ENCODE measurements at regions not wholly inside any gene's neighbourhood (a gene's known extent, or its start where the extent isn't known, plus 50 kb on each side); places are given as distances from the start of the nearest gene placed in this dataset.
"Not testable (repeated sequence)": the region's sequence is repeated elsewhere in the genome, so short reads cannot be mapped to it uniquely, and the experiment has no call there.

DNA sequence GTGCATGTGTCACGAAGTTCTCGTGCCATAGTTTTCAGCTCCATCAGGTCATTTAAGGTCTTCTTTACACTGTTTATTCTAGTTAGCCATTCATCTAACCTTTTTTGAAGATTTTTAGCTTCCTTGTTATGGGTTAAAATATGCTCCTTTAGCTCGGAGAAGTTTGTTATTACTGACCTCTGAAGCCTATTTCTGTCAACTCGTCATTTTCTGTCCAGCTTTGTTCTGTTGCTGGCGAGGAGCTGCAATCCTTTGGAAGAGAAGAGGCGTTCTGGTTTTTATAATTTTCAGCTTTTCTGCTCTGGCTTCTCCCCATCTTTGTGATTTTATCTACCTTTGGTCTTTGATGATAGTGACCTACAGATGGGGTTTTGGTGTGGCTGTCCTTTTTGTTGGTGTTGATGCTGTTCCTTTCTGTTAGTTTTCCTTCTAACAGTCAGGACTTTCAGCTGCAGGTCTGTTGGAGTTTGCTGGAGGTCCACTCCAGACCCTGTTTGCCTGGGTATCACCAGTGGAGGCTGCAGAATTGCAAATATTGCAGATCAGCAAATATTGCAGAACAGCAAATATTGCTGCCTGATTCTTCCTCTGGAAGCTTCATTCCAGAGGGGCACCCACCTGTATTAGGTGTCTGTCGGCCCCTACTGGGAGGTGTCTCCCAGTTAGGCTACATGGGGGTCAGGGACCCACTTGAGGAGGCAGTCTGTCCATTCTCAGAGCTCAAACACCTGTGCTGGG, 157.7 kb upstream of the ITGA6 start:
- CTCF ChIA-PET; ATAC-seq; in situ Hi-C loops (cut with HindIII; ENCODE audit: low pct_unique_long_range_greater_than_20kb, low sequenced_read_pairs); BruUV-seq (replicated peaks); H3K4me3 ChIP-seq (ENCODE audit: low read depth in 2 of 2, low read length in 2 of 2); H3K4me1 ChIP-seq (ENCODE audit: control insufficient read depth, insufficient read depth, low read length); H3K36me3 ChIP-seq (ENCODE audit: control insufficient read depth, insufficient read depth, low read length); DNase-seq (ENCODE audit: low read depth, low spot score); POLR2A ChIA-PET; H3K27ac ChIP-seq (ENCODE audit: low read length); H3K9me3 ChIP-seq (ENCODE audit: control insufficient read depth, insufficient read depth, low read depth, low read length); H3K27me3 ChIP-seq (ENCODE audit: control insufficient read depth, insufficient read depth, low read length); intact Hi-C loops (cut with micrococcal nuclease; ENCODE audit: unreplicated experiment): not testable (repeated sequence)

GRCh38 chr2:172270278-172271079, 156.9 kb upstream of the ITGA6 start:
- POLR2A ChIA-PET: no interaction called here
- Histone ChIP-seq H3K36me3 (ENCODE audit: control insufficient read depth, insufficient read depth, low read length) (no peaks in the 10 kb centered on the region), H3K4me3 (ENCODE audit: low read depth in 2 of 2, low read length in 2 of 2) (no peak overlapping the region), H3K9me3 (ENCODE audit: control insufficient read depth, insufficient read depth, low read depth, low read length) (no peaks in the 10 kb centered on the region), H3K4me1 (ENCODE audit: control insufficient read depth, insufficient read depth, low read length) (no peaks in the 10 kb centered on the region), H3K27ac (ENCODE audit: low read length) (no peak overlapping the region), H3K27me3 (ENCODE audit: control insufficient read depth, insufficient read depth, low read length) (no peaks in the 10 kb centered on the region; the same call in 1 of the 2 replicates)
- no peak for TF ChIP-seq SIN3A (IDR thresholded peaks at IDR 0.05; ENCODE audit: borderline replicate concordance, insufficient read depth, low read depth, low read length)
- CTCF ChIA-PET: no interaction called here
- ATAC-seq (no peak), DNase-seq (ENCODE audit: low read depth, low spot score) (no peak)
- intact Hi-C loops (cut with micrococcal nuclease; ENCODE audit: unreplicated experiment) (no loop called here), in situ Hi-C loops (cut with HindIII; ENCODE audit: low pct_unique_long_range_greater_than_20kb, low sequenced_read_pairs) (no loop called here)
- BruUV-seq (replicated peaks): no TSS peak

- no TSS peak for BruUV-seq (replicated peaks)
- H3K4me3 ChIP-seq (ENCODE audit: low read depth in 2 of 2, low read length in 2 of 2): no peak overlapping the region
- no peak for DNase-seq (ENCODE audit: low read depth, low spot score)
- no peaks in the 10 kb centered on the region for H3K36me3 ChIP-seq (ENCODE audit: control insufficient read depth, insufficient read depth, low read length)
- no peaks in the 10 kb centered on the region; the same call in 1 of the 2 replicates for H3K27me3 ChIP-seq (ENCODE audit: control insufficient read depth, insufficient read depth, low read length)
- ATAC-seq: no peak
- H3K9me3 ChIP-seq (ENCODE audit: control insufficient read depth, insufficient read depth, low read depth, low read length): no peaks in the 10 kb centered on the region; the same call in 1 of the 2 replicates
- TF ChIP-seq REST (IDR thresholded peaks at IDR 0.05; ENCODE audit: insufficient read depth in 1 of 2, low read depth in 2 of 2, low read length in 1 of 2) (no peak), SIN3A (IDR thresholded peaks at IDR 0.05; ENCODE audit: borderline replicate concordance, insufficient read depth, low read depth, low read length) (no peak), TCF7L2 (IDR thresholded peaks at IDR 0.05; ENCODE audit: low read depth, low read length) (no peak), CTCF (IDR thresholded peaks at IDR 0.05) (no peak), POLR2AphosphoS5 (IDR thresholded peaks at IDR 0.05; ENCODE audit: low read depth, low read length) (no peak)
- ChIA-PET POLR2A (no interaction called here), CTCF (no interaction called here)
- H3K4me1 ChIP-seq (ENCODE audit: control insufficient read depth, insufficient read depth, low read length): no peaks in the 10 kb centered on the region
- H3K27ac ChIP-seq (ENCODE audit: low read length): no peak overlapping the region
- intact Hi-C loops (cut with micrococcal nuclease; ENCODE audit: unreplicated experiment): no loop called here
- in situ Hi-C loops (cut with HindIII; ENCODE audit: low pct_unique_long_range_greater_than_20kb, low sequenced_read_pairs): no loop called here
Observed at GRCh38 chr2:172273910-172274571, 153.3 kb upstream of the ITGA6 start.

Data from Panc1 (cell line).